ENCODE measurements at regions not wholly inside any gene's neighbourhood (a gene's known extent, or its start where the extent isn't known, plus 50 kb on each side); places are given as distances from the start of the nearest gene placed in this dataset.

GRCh38 chr9:101968392-101968791 lies 229.9 kb upstream of the GRIN3A start:
- in situ Hi-C loops (cut with HindIII; ENCODE audit: extremely low pct_ligation_motif_present, low pct_unique_long_range_greater_than_20kb): no loop called here
- Histone ChIP-seq H3K27ac (ENCODE audit: extremely low read length, insufficient read depth, low read length) (no peak overlapping the region), H3K4me1 (ENCODE audit: insufficient read depth, low read length) (no peaks in the 10 kb centered on the region), H3K36me3 (replicated peaks in 1 of 2; ENCODE audit: control insufficient read depth in 1 of 2, insufficient read depth in 2 of 2, low read length in 2 of 2) (no peaks in the 10 kb centered on the region), H3K79me2 (ENCODE audit: insufficient read depth, low read length) (no peaks in the 10 kb centered on the region), H4K20me1 (ENCODE audit: insufficient read depth, low read length) (no peaks in the 10 kb centered on the region), H3K9me3 (ENCODE audit: low read length) (no peaks in the 10 kb centered on the region), H3K4me2 (ENCODE audit: low read depth, low read length) (no peak overlapping the region), H3K4me3 (replicated peaks in 1 of 3; ENCODE audit: insufficient read depth in 1 of 3, low read depth in 2 of 3, low read length in 3 of 3) (no peak overlapping the region), H3K27me3 (ENCODE audit: control insufficient read depth in 1 of 2, insufficient read depth in 2 of 2, low read length in 2 of 2) (no peaks in the 10 kb centered on the region), H3K9ac (ENCODE audit: insufficient read depth, low read depth, low read length) (no peak overlapping the region), H2AFZ (ENCODE audit: low read length) (no peak overlapping the region)
- intact Hi-C loops (cut with micrococcal nuclease; ENCODE audit: unreplicated experiment): no loop called here
- ChIA-PET POLR2A (no interaction called here), CTCF (ENCODE audit: low intra/inter-chr PET ratio, low total read pairs) (no interaction called here)
- ATAC-seq (no peak), FAIRE-seq (no peak), DNase-seq (ENCODE audit: low spot score) (no peak)
- WGBS (ENCODE audit: low lambda C conversion rate): 0% methylated on average over 1 of the region's 1 CpG
- TF ChIP-seq ZNF879 (CRISPR knock-in tag; IDR thresholded peaks at IDR 0.05) (no peak), MAFF (IDR thresholded peaks at IDR 0.05; ENCODE audit: low read depth, low read length) (peak; percentile 96), TEAD2 (CRISPR knock-in tag; IDR thresholded peaks at IDR 0.05) (no peak), SATB2 (CRISPR knock-in tag; IDR thresholded peaks at IDR 0.05) (no peak), MYC (CRISPR knock-in tag; IDR thresholded peaks at IDR 0.05; ENCODE audit: borderline replicate concordance) (no peak), MAFK (conservative IDR thresholded peaks at IDR 0.05 in 1 of 2, IDR thresholded peaks at IDR 0.05 in 1 of 2; ENCODE audit: low read length in 2 of 2) (peak; percentile 92 to 96), REXO4 (CRISPR knock-in tag; IDR thresholded peaks at IDR 0.05; ENCODE audit: borderline replicate concordance) (no peak), POLR2AphosphoS5 (IDR thresholded peaks at IDR 0.05; ENCODE audit: low read depth, low read length) (no peak), ZNF713 (CRISPR knock-in tag; IDR thresholded peaks at IDR 0.05) (no peak)
- TF ChIP-seq, protein P1, sequence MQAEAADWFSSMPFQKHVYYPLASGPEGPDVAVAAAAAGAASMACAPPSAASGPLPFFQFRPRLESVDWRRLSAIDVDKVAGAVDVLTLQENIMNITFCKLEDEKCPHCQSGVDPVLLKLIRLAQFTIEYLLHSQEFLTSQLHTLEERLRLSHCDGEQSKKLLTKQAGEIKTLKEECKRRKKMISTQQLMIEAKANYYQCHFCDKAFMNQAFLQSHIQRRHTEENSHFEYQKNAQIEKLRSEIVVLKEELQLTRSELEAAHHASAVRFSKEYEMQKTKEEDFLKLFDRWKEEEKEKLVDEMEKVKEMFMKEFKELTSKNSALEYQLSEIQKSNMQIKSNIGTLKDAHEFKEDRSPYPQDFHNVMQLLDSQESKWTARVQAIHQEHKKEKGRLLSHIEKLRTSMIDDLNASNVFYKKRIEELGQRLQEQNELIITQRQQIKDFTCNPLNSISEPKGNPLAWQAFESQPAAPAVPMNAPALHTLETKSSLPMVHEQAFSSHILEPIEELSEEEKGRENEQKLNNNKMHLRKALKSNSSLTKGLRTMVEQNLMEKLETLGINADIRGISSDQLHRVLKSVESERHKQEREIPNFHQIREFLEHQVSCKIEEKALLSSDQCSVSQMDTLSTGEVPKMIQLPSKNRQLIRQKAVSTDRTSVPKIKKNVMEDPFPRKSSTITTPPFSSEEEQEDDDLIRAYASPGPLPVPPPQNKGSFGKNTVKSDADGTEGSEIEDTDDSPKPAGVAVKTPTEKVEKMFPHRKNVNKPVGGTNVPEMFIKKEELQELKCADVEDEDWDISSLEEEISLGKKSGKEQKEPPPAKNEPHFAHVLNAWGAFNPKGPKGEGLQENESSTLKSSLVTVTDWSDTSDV (CRISPR knock-in tag; IDR thresholded peaks at IDR 0.05): no peak
- TF ChIP-seq, protein P2, sequence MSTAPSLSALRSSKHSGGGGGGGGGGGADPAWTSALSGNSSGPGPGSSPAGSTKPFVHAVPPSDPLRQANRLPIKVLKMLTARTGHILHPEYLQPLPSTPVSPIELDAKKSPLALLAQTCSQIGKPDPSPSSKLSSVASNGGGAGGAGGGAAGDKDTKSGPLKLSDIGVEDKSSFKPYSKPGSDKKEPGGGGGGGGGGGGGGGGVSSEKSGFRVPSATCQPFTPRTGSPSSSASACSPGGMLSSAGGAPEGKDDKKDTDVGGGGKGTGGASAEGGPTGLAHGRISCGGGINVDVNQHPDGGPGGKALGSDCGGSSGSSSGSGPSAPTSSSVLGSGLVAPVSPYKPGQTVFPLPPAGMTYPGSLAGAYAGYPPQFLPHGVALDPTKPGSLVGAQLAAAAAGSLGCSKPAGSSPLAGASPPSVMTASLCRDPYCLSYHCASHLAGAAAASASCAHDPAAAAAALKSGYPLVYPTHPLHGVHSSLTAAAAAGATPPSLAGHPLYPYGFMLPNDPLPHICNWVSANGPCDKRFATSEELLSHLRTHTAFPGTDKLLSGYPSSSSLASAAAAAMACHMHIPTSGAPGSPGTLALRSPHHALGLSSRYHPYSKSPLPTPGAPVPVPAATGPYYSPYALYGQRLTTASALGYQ (CRISPR knock-in tag; IDR thresholded peaks at IDR 0.05): no peak
- no TSS peak for BruUV-seq (replicated peaks)

All from HepG2 (cell line).